ENCODE measurements at regions not wholly inside any gene's neighbourhood (a gene's known extent, or its start where the extent isn't known, plus 50 kb on each side); places are given as distances from the start of the nearest gene placed in this dataset.
"Not testable (repeated sequence)": the region's sequence is repeated elsewhere in the genome, so short reads cannot be mapped to it uniquely, and the experiment has no call there.

GRCh38 chr7:156519070-156519469, 121.5 kb upstream of the RNF32 start:
- no peaks in the 10 kb centered on the region for H3K4me1 ChIP-seq
- no peak overlapping the region for H3K27ac ChIP-seq
- DNase-seq = no peak
- H3K9me3 ChIP-seq = no peaks in the 10 kb centered on the region
- no peak for TF ChIP-seq POLR2A (IDR thresholded peaks at IDR 0.05)
- TF ChIP-seq CTCF (IDR thresholded peaks at IDR 0.05 in 4 of 5, conservative IDR thresholded peaks at IDR 0.05 in 1 of 5) = no peak
- no peak for ATAC-seq
- in situ Hi-C loops (cut with MboI; ENCODE audit: low sequenced_read_pairs in 4 of 4) = no loop called here
- intact Hi-C loops (cut with DNase I; ENCODE audit: low total_unique reads) = no loop called here
- H3K4me3 ChIP-seq = no peak overlapping the region
- H3K36me3 ChIP-seq = no peaks in the 10 kb centered on the region
- H3K27me3 ChIP-seq = no peaks in the 10 kb centered on the region

- in situ Hi-C loops (cut with MboI; ENCODE audit: low sequenced_read_pairs in 4 of 4) = no loop called here
- ATAC-seq = no peak
- no peak overlapping the region for H3K4me3 ChIP-seq
These were observed 122.1 kb upstream of the RNF32 start for GRCh38 chr7:156518466-156518865.

GRCh38 chr7:156517858-156518257, 122.7 kb upstream of the RNF32 start:
- intact Hi-C loops (cut with DNase I; ENCODE audit: low total_unique reads); in situ Hi-C loops (cut with MboI; ENCODE audit: low sequenced_read_pairs in 4 of 4); H3K27me3 ChIP-seq; H3K27ac ChIP-seq; DNase-seq; ATAC-seq; H3K4me3 ChIP-seq; H3K4me1 ChIP-seq; H3K9me3 ChIP-seq; H3K36me3 ChIP-seq: not testable (repeated sequence)

More at GRCh38 chr7:156518466-156518865, 122.1 kb upstream of the RNF32 start:
- Histone ChIP-seq H3K27ac (no peak overlapping the region), H3K27me3 (no peaks in the 10 kb centered on the region), H3K9me3 (no peaks in the 10 kb centered on the region), H3K4me1 (no peaks in the 10 kb centered on the region), H3K36me3 (no peaks in the 10 kb centered on the region)
- no peak for TF ChIP-seq POLR2A (IDR thresholded peaks at IDR 0.05)
- intact Hi-C loops (cut with DNase I; ENCODE audit: low total_unique reads) = no loop called here
- no peak for DNase-seq

- ATAC-seq = no peak
These were observed 123.7 kb upstream of the RNF32 start for GRCh38 chr7:156516791-156517378.

GRCh38 chr7:156515911-156516790, 124.4 kb upstream of the RNF32 start:
- intact Hi-C loops (cut with DNase I; ENCODE audit: low total_unique reads) (no loop called here), in situ Hi-C loops (cut with MboI; ENCODE audit: low sequenced_read_pairs in 4 of 4) (no loop called here)
- Histone ChIP-seq H3K4me3 (no peak overlapping the region), H3K27ac (no peak overlapping the region), H3K9me3 (peaks cover 0 to 6% (median 0%) of the 10 kb centered on the region in 3 donors), H3K4me1 (no peaks in the 10 kb centered on the region), H3K27me3 (peaks cover 0 to under 1% (median 0%) of the 10 kb centered on the region in 3 donors), H3K36me3 (no peaks in the 10 kb centered on the region)
- DNase-seq (no peak), ATAC-seq (no peak)
- TF ChIP-seq POLR2A (IDR thresholded peaks at IDR 0.05) (no peak), CTCF (IDR thresholded peaks at IDR 0.05 in 4 of 5, conservative IDR thresholded peaks at IDR 0.05 in 1 of 5) (no peak)

More at GRCh38 chr7:156516791-156517378, 123.7 kb upstream of the RNF32 start:
- intact Hi-C loops (cut with DNase I; ENCODE audit: low total_unique reads) = no loop called here
- in situ Hi-C loops (cut with MboI; ENCODE audit: low sequenced_read_pairs in 4 of 4) = no loop called here
- no peak overlapping the region for H3K27ac ChIP-seq
- TF ChIP-seq POLR2A (IDR thresholded peaks at IDR 0.05) (no peak), CTCF (IDR thresholded peaks at IDR 0.05 in 4 of 5, conservative IDR thresholded peaks at IDR 0.05 in 1 of 5) (no peak)
- H3K27me3 ChIP-seq = no peaks in the 10 kb centered on the region
- no peak for DNase-seq
- no peak overlapping the region for H3K4me3 ChIP-seq
- H3K36me3 ChIP-seq = no peaks in the 10 kb centered on the region
- H3K9me3 ChIP-seq = no peaks in the 10 kb centered on the region
- no peaks in the 10 kb centered on the region for H3K4me1 ChIP-seq

All from gastrocnemius medialis (tissue), 4 donors.